ENCODE measurements at regions not wholly inside any gene's neighbourhood (a gene's known extent, or its start where the extent isn't known, plus 50 kb on each side); places are given as distances from the start of the nearest gene placed in this dataset.

DNA sequence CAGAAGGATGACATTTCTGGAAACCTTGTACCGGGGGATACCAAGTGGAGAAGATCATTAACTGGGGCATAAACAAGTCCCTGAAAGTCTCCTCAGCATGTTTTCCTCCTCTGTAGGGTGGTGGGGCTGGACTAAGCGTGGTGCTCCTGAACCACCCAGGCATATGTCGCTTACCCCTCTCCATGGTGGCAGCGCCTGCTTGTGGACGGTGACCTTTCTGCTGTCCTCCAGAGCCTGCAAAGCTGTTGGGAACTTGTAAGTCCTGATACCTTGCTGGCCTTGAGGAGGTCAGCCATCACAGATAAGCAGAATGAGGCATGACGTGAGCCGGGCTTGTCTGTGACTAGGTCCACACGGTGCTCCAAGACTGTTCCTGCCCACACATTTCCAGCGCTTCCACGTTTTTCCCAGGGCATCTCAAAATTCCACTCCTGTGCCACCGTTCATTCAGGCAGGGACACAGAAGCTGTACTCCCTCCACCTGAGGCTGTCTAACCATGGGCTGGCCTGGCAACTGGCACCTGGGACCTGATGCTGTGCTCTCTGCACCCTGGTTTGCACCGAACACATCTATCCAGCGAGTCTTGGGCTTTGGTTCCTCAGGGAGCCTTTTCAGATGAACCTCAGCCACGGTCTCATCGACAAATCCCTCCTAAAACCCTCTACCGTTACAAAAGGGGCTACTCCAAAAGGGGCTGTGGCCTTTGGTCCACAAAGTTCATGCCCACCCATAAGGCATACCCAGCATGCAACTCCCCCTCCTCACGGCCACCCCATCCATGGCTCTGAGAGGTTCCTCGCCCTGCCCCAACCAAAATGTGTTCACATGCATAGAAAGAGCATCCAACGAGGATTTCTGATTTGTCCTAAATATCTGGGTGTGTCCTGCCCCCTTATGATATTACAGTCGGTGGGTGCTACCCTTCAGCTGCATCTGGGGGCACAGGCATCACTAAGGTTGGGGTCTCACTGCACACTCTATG lies 199.6 kb upstream of the DIO3 start:
- no peak for FAIRE-seq
- TF ChIP-seq, protein P1, sequence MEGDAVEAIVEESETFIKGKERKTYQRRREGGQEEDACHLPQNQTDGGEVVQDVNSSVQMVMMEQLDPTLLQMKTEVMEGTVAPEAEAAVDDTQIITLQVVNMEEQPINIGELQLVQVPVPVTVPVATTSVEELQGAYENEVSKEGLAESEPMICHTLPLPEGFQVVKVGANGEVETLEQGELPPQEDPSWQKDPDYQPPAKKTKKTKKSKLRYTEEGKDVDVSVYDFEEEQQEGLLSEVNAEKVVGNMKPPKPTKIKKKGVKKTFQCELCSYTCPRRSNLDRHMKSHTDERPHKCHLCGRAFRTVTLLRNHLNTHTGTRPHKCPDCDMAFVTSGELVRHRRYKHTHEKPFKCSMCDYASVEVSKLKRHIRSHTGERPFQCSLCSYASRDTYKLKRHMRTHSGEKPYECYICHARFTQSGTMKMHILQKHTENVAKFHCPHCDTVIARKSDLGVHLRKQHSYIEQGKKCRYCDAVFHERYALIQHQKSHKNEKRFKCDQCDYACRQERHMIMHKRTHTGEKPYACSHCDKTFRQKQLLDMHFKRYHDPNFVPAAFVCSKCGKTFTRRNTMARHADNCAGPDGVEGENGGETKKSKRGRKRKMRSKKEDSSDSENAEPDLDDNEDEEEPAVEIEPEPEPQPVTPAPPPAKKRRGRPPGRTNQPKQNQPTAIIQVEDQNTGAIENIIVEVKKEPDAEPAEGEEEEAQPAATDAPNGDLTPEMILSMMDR (IDR thresholded peaks at IDR 0.05; ENCODE audit: insufficient read depth, missing control alignments): no peak

GRCh38 chr14:101362529-101363260 lies 198.6 kb upstream of the DIO3 start:
- DNase-seq (ENCODE audit: insufficient read length, low spot score) (no peak), FAIRE-seq (no peak)
- TF ChIP-seq, protein P1 (IDR thresholded peaks at IDR 0.05; ENCODE audit: insufficient read depth, missing control alignments): no peak

More for the DNA sequence above, 199.6 kb upstream of the DIO3 start:
- DNase-seq (ENCODE audit: insufficient read length, low spot score): no peak

DNA sequence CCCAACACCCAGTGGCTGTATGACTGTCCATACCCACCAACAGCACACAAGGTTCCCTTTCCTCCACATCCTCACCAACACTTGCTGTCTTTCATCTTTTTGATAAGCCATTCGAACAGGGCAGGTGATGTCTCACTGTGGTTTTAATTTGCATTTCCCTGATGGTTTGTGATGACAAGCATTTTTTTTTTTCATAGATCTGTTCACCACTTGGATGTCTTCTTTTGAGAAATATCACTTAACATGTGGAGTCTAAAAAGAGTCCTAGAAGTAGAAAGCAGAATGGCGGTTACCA lies 198.1 kb upstream of the DIO3 start:
- TF ChIP-seq, protein P1 (IDR thresholded peaks at IDR 0.05; ENCODE audit: insufficient read depth, missing control alignments): no peak
- DNase-seq (ENCODE audit: insufficient read length, low spot score) (no peak), FAIRE-seq (no peak)

GRCh38 chr14:101363880-101364391 lies 197.4 kb upstream of the DIO3 start:
- TF ChIP-seq, protein P1 (IDR thresholded peaks at IDR 0.05; ENCODE audit: insufficient read depth, missing control alignments): no peak
- DNase-seq (ENCODE audit: insufficient read length, low spot score) (no peak), FAIRE-seq (no peak)

GRCh38 chr14:101364503-101365328 lies 196.6 kb upstream of the DIO3 start:
- FAIRE-seq (no peak), DNase-seq (ENCODE audit: insufficient read length, low spot score) (no peak)
- TF ChIP-seq, protein P1 (IDR thresholded peaks at IDR 0.05; ENCODE audit: insufficient read depth, missing control alignments): no peak

- no peak for FAIRE-seq
- TF ChIP-seq, protein P1 (IDR thresholded peaks at IDR 0.05; ENCODE audit: insufficient read depth, missing control alignments): no peak
- DNase-seq (ENCODE audit: insufficient read length, low spot score): no peak
These were observed 195.8 kb upstream of the DIO3 start for GRCh38 chr14:101365329-101366158.
